Thoracic aorta (tissue), 2 donors: ENCODE measurements at regions not wholly inside any gene's neighbourhood (a gene's known extent, or its start where the extent isn't known, plus 50 kb on each side); places are given as distances from the start of the nearest gene placed in this dataset.

ENCODE experiments used
- ATAC-seq: fragments of 150-250 bp; one replicate; pipeline ENCODE4 v1.8.0; 2017; ENCODE audit warnings: low read depth; ENCODE audit not compliant: insufficient number of reproducible peaks, low FRiP score
- DNase-seq: peaks from one replicate; pipeline ENCODE4 v3.0.0-alpha.2; 2020; ENCODE audit warnings: low spot score
- H3K27ac ChIP-seq, 2 donors: fragments of 200-600 bp; sonication (generic); 1 replicate in 1 of 2; 2 replicates in 1 of 2; pipeline ENCODE4 v1.5.1; 2016; ENCODE audit warnings: mild to moderate bottlenecking in 2 of 2, moderate library complexity in 2 of 2
- H3K27me3 ChIP-seq: fragments of 200-600 bp; sonication (generic); replicated peaks from 2 replicates; pipeline ENCODE4 v1.6.0; 2016; ENCODE audit warnings: mild to moderate bottlenecking; ENCODE audit not compliant: insufficient read depth
- H3K36me3 ChIP-seq: fragments of 200-600 bp; sonication (generic); one replicate; pipeline ENCODE4 v1.5.1; 2016
- H3K4me1 ChIP-seq, 2 donors: fragments of 200-600 bp; sonication (generic); 1 replicate in 1 of 2; 2 replicates in 1 of 2; pipeline versions ENCODE4 v1.5.1 to v1.6.0; 2016; ENCODE audit warnings: low read depth in 2 of 2, mild to moderate bottlenecking in 1 of 2; ENCODE audit not compliant: control insufficient read depth in 1 of 2
- H3K4me3 ChIP-seq: fragments of 200-600 bp; sonication (generic); 2 replicates; pipeline ENCODE4 v1.5.1; 2016; ENCODE audit warnings: mild to moderate bottlenecking
- H3K9me3 ChIP-seq: fragments of 200-600 bp; sonication (generic); 2 replicates; pipeline ENCODE4 v1.5.1; 2016
- CTCF ChIP-seq: fragments of 200-600 bp; sonication (generic); IDR thresholded peaks from one replicate; pipeline ENCODE4 v1.5.1; 2019; ENCODE audit warnings: antibody characterized with exemption

DNA sequence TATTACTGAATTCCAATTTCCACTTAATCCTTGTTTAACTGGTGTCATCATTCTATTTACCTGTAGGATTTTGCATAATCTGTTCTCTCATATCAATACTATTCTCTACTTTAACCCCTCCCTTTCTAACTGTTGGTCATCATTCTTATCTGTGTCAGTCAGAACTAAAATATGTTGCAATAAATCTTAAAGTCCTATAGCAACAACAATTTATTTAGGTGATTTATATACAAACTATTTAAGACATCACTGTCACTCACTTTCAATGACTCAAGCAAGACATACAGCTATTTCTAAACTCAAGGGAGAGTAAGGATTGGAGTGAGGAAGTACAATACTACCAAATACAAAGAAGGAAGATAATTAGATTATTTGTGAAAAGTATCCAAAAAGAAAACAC is 740.4 kb downstream of the DSC3 start:
- H3K9me3 ChIP-seq = no peaks in the 10 kb centered on the region
- no peak for DNase-seq
- no peaks in the 10 kb centered on the region for H3K4me1 ChIP-seq
- no peak overlapping the region for H3K27ac ChIP-seq
- no peak for ATAC-seq
- H3K27me3 ChIP-seq = no peaks in the 10 kb centered on the region
- TF ChIP-seq CTCF = no peak
- H3K36me3 ChIP-seq = no peaks in the 10 kb centered on the region
- H3K4me3 ChIP-seq = no peak overlapping the region

GRCh38 chr18:30298769-30299168 is 743.8 kb downstream of the DSC3 start:
- no peak overlapping the region for H3K4me3 ChIP-seq
- H3K27me3 ChIP-seq = no peaks in the 10 kb centered on the region
- H3K4me1 ChIP-seq = no peaks in the 10 kb centered on the region
- ATAC-seq = no peak
- H3K36me3 ChIP-seq = no peaks in the 10 kb centered on the region
- TF ChIP-seq CTCF = no peak
- no peaks in the 10 kb centered on the region for H3K9me3 ChIP-seq
- DNase-seq = no peak
- H3K27ac ChIP-seq = no peak overlapping the region

DNA sequence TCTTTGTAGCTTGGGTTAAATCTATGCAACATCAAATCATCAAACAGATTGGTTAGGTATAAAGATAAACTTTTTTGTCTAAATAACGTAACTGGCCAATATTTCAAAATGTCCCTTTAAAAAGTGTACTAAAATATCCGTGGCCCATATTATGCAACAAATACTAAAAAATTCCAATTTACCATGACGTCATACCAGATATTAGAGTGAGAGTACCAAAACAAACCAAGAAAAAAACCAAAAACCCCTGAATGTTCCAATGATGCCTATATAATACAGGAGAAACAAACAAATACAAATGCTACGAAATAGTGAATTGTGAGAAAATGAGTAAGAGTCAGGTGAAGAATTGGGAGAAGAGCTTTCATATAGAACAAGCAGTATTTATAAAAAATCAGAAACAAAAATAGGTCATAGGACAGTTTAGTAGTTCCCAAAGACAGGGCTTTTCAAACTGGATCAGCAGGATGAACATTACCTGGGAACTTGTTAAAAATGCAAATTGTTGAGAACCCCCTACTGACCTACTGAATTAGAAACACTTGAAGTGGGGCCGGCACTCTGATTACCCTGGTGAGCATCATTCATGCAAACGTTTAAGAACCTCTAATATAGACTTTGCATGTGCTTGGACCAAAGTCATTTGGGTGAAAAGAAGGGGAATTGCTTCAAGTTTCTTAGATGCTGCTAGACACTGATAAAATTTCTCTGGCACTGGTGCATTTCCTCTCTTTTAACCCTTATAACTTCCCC is 753.7 kb downstream of the DSC3 start:
- ATAC-seq (no peak), DNase-seq (no peak)
- no peaks in the 10 kb centered on the region for H3K27me3 ChIP-seq
- H3K9me3 ChIP-seq = no peaks in the 10 kb centered on the region
- no peak for TF ChIP-seq CTCF
- no peaks in the 10 kb centered on the region for H3K36me3 ChIP-seq
- no peak overlapping the region for H3K27ac ChIP-seq
- no peak overlapping the region for H3K4me3 ChIP-seq
- no peaks in the 10 kb centered on the region for H3K4me1 ChIP-seq

GRCh38 chr18:30280861-30281470 is 761.6 kb downstream of the DSC3 start:
- no peak for DNase-seq
- Histone ChIP-seq H3K4me3 (no peak overlapping the region), H3K27me3 (no peaks in the 10 kb centered on the region), H3K27ac (no peak overlapping the region), H3K4me1 (no peaks in the 10 kb centered on the region), H3K9me3 (no peaks in the 10 kb centered on the region), H3K36me3 (no peaks in the 10 kb centered on the region)
- peak; percentile 39 for TF ChIP-seq CTCF
- ATAC-seq = no peak

- H3K9me3 ChIP-seq = no peaks in the 10 kb centered on the region
- DNase-seq (no peak), ATAC-seq (no peak)
- H3K27ac ChIP-seq = no peak overlapping the region
- H3K4me3 ChIP-seq = no peak overlapping the region
- no peaks in the 10 kb centered on the region for H3K36me3 ChIP-seq
- H3K27me3 ChIP-seq = no peaks in the 10 kb centered on the region
- H3K4me1 ChIP-seq = no peaks in the 10 kb centered on the region
- TF ChIP-seq CTCF = no peak
Measured at GRCh38 chr18:30280186-30280585, 762.4 kb downstream of the DSC3 start.
